ENCODE measurements at regions not wholly inside any gene's neighbourhood (a gene's known extent, or its start where the extent isn't known, plus 50 kb on each side); places are given as distances from the start of the nearest gene placed in this dataset.

DNA sequence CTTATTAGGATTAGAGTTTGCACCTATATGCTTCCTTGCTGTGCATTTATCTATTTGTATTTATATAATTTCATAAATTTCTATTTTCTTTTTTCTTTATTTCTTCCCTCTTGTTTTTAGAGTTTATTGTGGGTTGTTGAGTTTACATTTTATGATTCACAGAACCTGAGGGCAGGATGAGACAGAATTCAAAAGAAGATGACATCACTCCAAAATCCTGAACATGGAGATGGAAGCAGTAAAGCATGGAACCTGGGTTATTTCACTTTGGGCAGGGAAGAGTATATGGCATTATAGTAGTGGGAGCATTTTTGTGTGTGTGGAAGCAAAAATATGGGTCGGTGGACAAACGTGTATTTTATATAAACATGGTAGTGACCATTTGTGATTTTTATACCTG is 157.5 kb downstream of the RFX6 start:
- TF ChIP-seq, protein P1, sequence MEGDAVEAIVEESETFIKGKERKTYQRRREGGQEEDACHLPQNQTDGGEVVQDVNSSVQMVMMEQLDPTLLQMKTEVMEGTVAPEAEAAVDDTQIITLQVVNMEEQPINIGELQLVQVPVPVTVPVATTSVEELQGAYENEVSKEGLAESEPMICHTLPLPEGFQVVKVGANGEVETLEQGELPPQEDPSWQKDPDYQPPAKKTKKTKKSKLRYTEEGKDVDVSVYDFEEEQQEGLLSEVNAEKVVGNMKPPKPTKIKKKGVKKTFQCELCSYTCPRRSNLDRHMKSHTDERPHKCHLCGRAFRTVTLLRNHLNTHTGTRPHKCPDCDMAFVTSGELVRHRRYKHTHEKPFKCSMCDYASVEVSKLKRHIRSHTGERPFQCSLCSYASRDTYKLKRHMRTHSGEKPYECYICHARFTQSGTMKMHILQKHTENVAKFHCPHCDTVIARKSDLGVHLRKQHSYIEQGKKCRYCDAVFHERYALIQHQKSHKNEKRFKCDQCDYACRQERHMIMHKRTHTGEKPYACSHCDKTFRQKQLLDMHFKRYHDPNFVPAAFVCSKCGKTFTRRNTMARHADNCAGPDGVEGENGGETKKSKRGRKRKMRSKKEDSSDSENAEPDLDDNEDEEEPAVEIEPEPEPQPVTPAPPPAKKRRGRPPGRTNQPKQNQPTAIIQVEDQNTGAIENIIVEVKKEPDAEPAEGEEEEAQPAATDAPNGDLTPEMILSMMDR (IDR thresholded peaks at IDR 0.05; ENCODE audit: borderline replicate concordance, extremely low read depth, low read length, poor library complexity, severe bottlenecking), result no peak
- no peak for TF ChIP-seq EZH2 (IDR thresholded peaks at IDR 0.05; ENCODE audit: borderline replicate concordance, low read depth, low read length, severe bottlenecking)
